Dermis blood vessel endothelial cell (primary cell): ENCODE measurements at regions not wholly inside any gene's neighbourhood (a gene's known extent, or its start where the extent isn't known, plus 50 kb on each side); places are given as distances from the start of the nearest gene placed in this dataset.
"Not testable (repeated sequence)": the region's sequence is repeated elsewhere in the genome, so short reads cannot be mapped to it uniquely, and the experiment has no call there.

Experiments used
- DNase-seq: peaks from one replicate; pipeline ENCODE4 v3.0.0; 2010

DNA sequence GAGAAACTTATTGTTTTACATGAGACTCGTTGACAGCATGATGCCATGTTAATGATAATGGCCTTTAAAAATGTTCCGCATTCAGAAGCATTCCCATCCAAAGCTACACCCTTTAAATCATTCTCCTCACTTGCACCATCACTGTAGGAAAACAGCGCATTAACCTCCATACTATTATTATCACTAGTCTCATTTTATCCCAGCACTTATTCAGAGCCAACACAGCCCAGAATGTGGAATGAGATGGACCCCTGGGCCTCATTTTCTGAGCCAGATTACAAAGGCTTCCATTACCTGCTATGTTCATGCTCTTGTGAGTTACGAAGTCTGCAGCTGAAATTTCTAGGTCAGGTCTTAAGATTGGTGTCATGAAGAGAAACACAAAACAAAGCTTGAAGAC is 159.4 kb downstream of the HS3ST3A1 start:
- no peak for DNase-seq

DNA sequence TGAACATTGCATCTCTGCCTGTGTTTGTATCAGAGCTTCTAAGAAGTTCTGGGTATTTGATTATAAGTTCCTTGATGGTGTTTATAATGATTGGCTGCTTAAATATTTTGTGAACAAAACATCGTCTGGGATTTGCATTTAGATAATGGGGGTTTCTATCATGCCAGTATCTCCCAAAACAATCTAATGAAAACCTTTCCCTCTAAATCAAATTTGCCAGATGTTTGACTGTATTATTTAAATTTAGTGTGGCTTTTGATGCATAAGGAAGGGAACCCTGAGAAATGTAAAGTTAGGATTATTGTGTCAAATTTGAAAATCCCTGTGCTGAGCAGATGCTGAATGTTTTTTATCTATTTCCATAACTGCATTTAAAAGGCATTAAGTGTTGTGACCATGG is 159.9 kb downstream of the HS3ST3A1 start:
- no peak for DNase-seq

DNA sequence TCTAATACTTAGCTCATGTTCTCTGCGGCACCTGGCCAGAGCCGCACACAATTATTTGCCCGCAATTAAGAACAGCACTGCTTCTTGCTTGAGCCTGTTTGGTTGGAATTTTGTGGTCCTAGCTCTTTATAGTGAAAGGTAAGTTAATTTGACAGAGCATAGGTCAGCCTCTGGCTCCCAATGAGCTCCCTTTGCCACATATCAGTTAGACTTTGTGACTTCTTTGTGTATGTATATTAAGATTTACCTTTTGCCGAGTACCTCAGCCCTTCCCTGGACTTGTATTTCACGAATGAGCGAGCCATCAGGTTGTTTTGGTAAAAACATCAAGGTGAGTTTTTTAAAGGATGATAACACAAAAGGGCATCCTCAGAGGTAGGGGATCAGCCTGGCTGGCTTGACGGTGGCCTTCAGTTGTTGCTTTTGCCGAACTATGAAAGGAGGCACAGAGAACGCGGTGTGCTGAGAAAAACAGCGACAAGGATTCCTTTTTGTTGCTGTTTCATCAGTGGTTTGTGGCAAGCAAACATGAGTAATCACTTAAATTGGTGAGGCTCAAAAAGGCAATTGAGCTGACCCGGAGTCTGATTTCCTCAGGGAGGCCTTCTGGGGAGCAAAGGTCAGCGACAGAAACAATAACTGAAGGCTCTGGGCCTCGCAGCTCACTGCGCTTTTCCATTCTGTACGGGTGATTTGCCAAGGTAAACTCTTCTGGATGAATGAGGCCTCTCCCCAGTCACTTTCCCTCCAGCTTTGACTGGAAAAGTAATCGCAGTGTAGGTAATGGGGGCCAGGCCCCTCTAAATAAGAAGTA is 163.6 kb downstream of the HS3ST3A1 start:
- DNase-seq, result no peak

DNA sequence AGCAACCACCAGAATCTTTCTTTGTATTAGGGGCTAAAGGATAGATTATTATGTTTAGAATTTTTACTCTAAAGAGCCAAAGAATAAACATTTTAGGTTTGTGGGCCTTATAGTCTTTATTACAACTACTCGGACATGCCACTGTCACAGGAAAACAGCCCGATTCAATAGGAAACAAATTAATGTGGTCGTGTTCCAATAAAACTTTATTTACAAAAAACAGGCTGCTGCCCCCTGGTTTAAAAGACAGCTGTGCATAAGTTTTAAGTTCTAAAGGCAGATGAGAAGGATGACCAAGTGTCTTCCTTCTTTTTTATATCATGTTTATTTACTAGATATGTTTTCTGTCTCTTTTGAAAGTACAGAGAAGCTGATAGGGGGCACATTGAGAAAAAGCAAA is 166.5 kb downstream of the HS3ST3A1 start:
- no peak for DNase-seq

DNA sequence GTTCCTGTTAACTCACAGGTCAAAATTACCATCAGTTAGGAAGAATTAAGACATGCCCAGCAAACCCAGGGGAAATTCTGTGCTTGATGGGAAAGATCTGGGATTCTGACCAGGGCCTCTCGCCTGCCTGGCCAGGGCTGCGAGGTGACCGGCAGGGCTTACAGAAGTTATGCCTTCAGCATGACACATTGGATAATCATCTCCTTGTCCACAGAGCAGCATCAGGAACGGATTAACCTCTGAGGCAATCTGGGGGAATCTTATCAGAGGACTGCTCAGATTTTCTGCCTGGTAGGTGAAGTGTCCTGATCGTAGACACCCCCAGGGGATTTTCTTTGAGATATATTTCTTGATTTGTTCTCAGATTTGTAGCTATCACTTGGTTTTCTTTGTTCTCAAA is 172.5 kb downstream of the HS3ST3A1 start:
- DNase-seq, result no peak

DNA sequence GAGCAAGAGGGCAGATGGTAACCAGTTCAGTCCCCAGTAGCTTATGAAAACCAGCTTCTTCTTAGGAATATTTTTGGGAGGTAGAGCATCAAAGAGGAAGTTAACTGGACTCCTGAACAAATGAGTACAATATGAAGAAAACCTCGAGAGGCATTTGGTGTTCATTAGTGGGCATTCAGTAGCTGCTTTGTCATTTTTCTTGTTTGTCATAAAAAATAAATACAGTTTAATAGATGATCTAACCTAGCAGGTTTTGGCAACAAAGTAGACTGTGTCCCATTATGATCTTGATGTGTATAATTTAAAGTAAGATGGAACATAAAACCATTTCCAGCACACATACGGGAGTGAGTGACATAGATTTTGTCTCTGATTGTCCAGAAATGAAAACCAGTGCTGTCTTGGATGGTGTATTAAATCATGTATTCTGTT is 173.1 kb downstream of the HS3ST3A1 start:
- no peak for DNase-seq

DNA sequence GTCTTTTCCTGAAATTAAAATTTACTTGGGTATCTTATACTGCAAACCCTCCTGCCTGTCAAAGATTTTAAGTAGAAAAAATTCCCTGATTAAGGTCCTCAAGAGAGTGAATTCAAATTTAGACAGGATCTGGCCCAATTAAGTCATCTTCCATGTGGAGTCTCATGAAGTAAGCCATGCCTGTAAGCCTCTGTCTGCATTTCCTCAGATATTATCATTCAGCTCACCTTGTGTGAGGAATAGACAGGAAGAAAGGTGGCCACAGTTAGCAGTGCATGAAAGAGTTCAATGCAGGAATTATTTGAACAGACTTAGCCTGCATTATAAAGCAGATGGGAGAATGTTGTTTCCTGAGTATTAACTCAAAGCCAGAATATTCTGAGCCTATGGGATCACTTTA is 174.7 kb downstream of the HS3ST3A1 start:
- DNase-seq, result no peak

DNA sequence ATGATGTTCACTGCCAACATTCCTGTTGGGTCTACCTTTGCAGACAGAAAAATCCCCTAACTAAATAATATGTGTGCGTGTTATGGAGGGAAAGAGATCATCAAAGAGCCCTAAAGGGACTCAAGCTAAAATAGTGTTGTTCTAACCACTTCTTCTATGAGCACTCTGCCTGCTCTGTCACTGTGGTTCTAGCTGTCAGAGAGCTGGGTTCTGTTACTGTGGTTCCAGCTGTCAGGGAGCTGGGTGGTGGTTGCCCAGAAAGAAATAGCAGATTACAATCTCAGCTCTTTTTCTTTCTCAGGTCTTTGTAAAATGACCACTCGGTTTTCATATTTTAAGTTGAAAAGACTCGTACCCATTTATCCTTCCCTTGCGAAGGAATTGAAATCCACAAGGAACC is 176.3 kb downstream of the HS3ST3A1 start:
- DNase-seq, result no peak

DNA sequence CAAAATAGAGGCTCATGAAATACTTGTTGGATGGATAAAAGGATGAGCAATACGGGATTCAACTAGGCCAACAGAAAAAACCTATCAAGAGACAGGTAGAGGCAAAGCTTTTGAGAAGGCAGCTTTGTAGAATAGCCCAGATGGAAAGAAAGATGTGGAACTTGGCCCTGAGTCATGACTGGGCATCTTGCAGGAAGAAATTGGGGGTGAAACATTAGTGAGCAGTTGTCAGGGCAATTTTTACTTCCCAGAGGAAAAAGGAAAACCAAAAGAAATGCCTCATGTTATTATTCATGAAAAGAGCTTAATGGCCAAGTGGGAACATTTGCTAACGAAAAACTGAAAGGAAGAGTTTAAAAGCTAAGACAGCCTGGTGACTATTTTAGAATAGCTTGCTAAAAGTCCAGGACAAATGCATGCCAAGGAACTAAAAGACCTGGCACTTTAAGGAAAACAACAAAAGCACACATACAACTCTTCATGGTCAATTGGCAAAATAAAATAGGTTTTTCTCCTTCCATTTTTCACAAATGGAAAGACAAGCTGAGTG is 180.1 kb downstream of the HS3ST3A1 start:
- no peak for DNase-seq

DNA sequence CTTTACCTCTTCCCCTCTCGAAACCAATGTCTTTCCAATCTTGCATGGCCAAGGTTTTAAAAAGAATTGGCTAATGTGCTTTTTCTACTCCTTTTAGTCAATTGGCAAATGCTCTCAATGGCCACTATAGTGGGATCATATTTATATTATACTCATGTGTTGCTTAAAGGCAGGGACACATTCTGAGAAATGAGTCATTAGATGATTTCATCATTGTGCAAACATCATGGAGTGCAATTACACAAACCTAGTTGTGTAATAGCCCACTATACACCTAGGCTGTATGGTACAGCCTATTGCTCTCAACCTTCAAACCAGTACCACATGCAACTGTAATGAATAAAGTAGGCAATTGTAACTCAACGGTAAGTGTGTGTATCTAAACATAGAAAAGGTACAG is 180.9 kb downstream of the HS3ST3A1 start:
- DNase-seq, result no peak

DNA sequence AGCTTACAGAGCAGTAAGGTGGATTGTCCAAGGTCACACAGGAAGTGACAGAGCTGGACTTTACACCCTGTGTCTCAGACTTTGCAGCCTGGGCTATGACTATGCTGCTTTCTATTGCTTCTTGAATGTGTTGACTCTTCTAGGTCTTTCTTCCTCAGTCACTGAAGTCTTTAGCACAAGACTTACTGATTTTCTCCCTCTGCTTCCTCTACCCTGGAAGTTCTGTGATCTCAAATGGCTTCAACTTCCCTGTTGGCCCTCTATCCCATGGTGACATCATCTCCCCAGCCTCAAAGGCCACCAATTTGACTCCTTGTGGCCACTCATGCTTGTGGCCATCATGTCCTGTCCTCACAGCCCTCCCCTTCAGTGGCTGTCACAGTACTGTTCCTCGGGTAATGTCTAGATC is 181.3 kb downstream of the HS3ST3A1 start:
- no peak for DNase-seq

DNA sequence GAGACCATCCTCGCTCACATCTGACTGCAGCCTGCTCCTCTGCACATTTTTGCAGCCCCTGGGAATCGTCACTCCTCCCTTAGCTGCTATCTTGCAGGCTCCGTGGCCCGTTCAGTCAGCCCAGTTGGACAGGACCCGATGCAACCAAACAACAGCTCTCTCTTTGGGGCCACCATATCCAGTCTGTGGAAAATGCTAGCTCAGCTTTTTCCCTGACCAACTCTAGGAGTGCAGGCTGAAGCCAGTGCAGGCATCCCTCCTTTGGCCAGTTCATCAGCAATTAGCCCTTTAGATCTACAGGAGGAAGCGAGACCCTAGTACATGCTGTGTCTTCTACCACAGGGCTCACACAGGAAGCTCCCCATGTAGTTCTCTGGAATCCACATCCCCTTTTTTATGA is 182.1 kb downstream of the HS3ST3A1 start:
- DNase-seq, result no peak

DNA sequence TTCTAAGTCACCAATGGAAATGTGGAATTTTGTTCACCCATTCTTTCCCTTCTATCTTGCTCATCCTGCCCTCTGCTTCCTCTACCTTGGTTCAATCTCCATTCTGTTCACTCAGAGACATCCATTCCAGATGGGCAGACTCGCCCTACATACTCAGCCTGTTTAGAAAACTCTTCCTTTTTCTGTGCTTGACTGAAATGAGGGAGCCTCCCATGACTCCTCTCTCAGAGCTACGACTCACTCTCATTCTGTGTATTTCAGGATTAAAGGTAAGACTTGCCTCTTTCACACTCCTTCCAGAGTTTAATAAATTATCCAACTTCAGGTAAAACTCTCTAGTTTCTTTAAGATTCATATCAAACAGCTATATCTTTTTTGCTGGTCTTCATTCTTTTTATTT is 182.8 kb downstream of the HS3ST3A1 start:
- DNase-seq, result no peak

DNA sequence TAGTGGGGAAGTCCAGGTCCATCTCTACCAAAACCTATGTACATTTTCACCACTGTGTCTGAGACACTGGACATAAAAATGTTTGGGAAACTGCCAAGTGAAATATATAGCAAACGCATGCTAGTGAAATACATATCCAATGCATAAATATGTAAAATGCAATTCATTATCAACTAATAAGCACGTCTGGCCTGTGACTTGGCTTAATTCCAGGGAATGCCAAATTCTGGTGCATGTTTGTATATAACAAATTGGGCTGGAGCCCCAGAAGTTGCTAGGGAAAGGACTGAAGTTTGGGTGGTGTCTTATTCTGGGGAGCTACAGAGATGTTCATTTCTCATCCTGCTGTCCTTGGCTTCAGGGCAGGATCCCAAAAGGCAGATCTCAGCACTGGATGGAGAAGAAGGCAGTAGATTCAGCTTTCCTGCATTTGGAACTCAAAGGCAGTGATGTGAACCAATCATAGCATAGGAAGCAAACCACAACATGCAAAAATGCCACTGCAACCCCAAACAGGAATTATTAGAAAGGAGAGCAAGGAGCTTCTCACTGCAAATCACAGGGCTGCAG is 184.3 kb downstream of the HS3ST3A1 start:
- DNase-seq, result no peak

DNA sequence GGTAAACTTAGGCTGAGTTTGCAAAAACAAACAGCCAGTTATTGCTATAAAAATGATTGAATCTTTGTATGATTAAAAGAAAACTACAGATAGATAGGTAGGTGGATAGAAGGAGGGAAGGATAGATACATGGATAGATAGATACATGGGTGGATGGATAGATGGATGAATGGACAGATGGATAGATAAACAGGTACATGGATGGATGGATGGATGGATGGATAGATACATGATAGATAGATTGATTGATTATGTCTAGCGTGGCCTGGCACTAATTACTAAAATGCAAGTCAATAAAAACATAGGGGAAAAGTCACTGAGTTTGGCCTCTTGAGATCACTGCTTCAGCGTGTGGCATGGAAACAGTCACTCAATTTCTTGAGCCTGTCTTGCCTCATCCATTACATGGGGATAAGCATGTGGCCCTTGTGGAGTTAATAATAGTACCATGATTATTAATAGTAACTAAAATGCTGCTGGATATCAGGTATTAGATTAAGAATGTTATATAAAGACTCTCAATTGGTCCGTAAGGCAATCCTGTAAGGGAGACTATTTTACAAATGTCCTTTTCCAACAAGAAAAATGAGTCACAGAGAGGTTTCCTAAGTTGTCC is 184.9 kb downstream of the HS3ST3A1 start:
- DNase-seq, result no peak

DNA sequence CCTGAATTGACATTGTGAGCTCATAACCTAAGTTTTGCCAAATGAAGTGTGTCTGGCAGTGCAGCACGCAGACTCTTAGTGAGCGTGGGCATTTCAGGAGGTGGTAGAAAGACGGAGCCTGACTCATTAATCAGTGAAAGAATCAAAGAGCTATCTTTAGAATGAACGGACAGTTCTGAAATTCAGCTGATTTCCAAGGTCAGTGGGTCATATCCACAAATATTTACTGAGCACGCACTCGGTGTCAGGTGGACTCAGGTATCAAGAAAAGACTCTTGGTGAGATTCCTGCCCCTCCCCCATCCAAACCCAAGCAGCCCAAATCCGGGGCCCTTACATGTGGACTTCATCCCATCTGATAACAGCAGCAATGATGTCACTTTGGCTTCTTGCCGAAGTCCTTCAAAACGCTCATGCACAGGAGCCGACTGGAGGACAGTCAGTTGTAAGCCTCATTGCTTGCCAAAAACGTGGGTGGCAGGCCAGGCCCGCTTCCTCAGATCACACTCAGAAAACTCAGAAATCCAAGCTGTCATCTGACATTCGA is 185.8 kb downstream of the HS3ST3A1 start:
- no peak for DNase-seq

DNA sequence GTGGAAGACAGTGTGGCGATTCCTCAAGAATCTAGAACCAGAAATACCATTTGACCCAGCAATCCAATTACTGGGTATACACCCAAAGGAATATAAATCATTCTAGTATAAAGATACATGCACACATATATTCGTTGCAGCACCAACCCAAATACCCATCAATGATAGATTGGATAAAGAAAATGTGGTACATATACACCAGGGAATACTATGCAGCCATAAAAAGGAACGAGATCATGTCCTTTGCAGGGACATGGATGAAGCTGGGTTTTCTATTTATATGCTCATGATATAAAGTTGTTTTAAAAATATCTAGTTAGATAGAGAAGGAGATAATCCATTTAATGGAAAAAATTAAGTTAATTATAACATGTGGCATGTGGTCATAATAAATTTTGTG is 186.5 kb downstream of the HS3ST3A1 start:
- DNase-seq, result not testable (repeated sequence)

DNA sequence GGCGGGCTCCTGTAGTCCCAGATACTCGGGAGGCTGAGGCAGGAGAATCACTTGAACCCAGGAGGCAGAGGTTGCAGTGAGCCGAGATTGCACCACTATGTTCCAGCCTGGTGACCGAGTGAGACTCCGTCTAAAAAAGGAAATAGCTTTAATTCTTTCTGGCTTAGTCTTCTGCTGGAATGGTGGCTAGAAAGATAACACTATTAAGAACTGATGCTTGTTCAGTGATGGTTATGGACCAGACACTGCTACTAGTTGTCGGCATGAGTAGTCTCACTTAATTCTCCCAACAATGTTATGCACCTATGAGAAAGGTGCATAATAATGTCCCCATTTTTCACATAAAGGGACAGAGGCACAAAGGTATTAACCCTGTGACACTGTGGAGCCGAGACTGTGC is 188.7 kb downstream of the HS3ST3A1 start:
- DNase-seq, result no peak

DNA sequence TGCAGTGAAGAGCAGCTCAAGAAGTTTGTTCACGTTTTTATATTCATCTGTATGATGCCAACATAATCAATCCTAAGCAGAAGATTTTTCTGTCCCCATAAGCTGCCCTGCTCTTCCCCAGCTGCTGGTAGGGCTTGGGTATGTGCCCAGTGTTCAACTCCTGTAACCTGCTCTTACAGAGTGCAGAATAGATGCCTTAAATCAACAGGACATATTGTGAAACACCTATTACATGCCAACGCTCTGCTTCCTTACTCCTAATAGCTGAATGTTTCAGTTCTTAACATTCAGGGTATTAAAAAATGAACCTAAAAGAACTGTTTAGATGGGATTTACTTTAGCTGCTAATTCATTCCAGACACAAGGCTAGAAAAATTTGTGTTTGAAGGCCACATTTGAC is 190.9 kb downstream of the HS3ST3A1 start:
- DNase-seq, result no peak

DNA sequence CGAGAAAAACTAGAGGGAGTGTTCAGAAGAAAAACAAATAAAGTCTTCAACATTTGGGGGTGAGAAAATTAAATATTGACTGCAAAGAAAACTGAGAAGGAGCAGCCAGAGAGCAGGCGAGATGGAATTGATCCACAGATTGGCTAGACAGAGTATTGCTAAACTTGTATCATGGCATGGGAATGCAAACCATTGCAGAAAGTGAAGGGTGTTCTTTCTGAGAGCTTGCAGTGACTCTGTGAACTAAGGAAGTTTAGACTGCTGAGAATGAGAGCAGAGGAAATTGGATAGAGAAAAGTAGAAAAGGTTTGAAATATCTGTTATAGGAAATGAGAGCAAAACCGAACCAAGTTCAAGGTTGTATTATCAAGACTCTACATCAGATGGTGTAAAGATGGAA is 191.5 kb downstream of the HS3ST3A1 start:
- no peak for DNase-seq

DNA sequence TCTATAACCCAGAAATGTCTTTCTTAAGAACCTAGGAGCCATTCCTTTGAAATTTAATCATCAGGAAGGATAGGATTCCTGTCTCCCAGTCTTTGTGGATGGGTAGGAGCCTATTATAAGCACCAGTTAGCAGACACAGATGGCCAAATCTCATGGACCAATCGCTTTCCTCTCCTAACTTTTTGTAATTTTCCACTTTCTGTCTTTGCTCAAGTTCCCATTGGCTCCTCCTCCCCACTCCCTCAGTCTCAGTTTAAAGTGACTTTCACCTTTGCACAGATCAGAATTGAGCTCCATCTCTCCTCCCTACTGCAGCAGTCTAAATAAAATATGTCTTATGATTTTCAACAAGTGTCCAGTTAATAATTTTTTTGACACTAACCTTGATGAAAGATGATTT is 192.3 kb downstream of the HS3ST3A1 start:
- DNase-seq, result no peak

DNA sequence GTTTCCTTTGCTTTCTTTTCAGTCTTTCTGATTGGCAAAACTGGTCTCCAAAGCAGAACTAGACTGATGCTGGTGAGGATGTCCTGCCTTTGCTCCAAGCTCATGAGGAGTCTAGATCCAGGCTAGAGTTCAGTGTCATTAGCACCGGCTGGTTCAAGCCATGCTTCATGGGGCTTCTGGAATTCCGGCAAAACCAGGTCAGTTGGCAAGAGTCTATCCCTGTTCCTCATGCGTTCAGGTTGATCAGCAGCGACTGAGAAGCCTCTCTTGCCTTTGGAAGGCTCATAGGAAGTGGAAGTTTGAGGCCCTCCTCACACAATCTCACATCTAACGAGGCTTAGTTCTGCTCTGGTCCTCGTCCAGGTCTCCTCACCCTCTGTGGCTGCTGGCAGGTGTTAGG is 194.3 kb downstream of the HS3ST3A1 start:
- no peak for DNase-seq

DNA sequence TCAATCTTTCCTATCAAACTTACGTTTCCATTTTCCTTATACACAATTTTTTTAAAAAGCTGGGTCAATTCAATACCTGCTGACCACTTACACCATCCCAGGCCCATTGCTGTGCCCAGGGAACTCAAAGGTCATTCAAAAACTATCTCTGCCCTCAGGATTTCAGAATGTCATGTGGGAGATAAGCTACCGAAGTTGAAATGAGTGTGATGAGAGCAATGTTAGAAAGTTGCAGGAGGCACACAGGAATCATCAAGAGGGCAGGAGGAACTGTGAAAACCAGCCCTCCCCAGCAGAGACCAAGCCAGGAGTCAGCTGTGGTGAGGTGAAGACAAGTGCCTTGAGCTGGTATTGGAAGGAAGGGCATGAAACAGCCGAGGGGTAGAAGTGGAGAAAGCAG is 195.9 kb downstream of the HS3ST3A1 start:
- DNase-seq, result no peak

DNA sequence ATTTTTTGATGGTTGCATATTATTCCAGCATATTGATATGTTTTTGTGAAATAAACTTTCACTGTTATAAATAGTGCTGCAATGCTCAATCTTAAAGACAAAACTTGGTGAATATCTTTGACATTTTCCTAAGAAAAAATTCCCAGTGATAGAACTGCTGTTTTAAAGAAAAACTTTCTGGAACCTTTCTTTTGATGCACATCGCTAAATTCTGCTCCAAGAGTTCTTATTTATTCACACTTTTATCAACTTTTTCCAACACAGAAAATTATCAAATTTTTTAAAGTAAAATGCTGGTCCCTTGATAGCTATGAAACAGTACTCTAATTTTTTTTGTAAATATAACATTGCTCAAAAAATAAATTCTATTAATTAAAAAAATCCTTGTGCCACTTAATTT is 196.6 kb downstream of the HS3ST3A1 start:
- DNase-seq, result no peak
